Loucy (cell line): ENCODE measurements at regions not wholly inside any gene's neighbourhood (a gene's known extent, or its start where the extent isn't known, plus 50 kb on each side); places are given as distances from the start of the nearest gene placed in this dataset.

ENCODE experiments used
- H2AFZ ChIP-seq: fragments of 200-600 bp; sonication (generic); 2 replicates; pipeline ENCODE4 v1.6.0; 2016; ENCODE audit warnings: antibody characterized with exemption, mild to moderate bottlenecking, low read length, moderate library complexity
- H3F3A ChIP-seq: fragments of 200-600 bp; 2 replicates; pipeline ENCODE4 v1.6.0; 2016; ENCODE audit warnings: antibody characterized with exemption, low read depth, mild to moderate bottlenecking
- H3K27me3 ChIP-seq: fragments of 200-600 bp; sonication (generic); 2 replicates; pipeline ENCODE4 v1.6.1; 2014; ENCODE audit warnings: low read length, mild to moderate bottlenecking; ENCODE audit not compliant: insufficient read depth, poor library complexity, severe bottlenecking
- H3K36me3 ChIP-seq: fragments of 200-600 bp; sonication (generic); 2 replicates; pipeline ENCODE4 v1.6.1; 2016; ENCODE audit warnings: low read length; ENCODE audit not compliant: insufficient read depth
- H3K4me1 ChIP-seq: fragments of 200-600 bp; sonication (generic); 2 replicates; pipeline ENCODE4 v1.5.1; 2014; ENCODE audit warnings: low read length, mild to moderate bottlenecking; ENCODE audit not compliant: insufficient read depth, poor library complexity, severe bottlenecking
- H3K4me2 ChIP-seq: fragments of 200-600 bp; sonication (generic); 2 replicates; pipeline ENCODE4 v1.6.0; 2014; ENCODE audit warnings: antibody characterized with exemption, low read length, low read depth, mild to moderate bottlenecking; ENCODE audit not compliant: poor library complexity, severe bottlenecking
- H3K4me3 ChIP-seq: fragments of 200-600 bp; sonication (generic); 2 replicates; pipeline ENCODE4 v1.5.1; 2014; ENCODE audit warnings: low read length, mild to moderate bottlenecking, mixed read lengths; ENCODE audit not compliant: poor library complexity, severe bottlenecking
- H3K79me2 ChIP-seq: fragments of 200-600 bp; sonication (generic); 2 replicates; pipeline ENCODE4 v1.6.1; 2014; ENCODE audit warnings: low read length; ENCODE audit not compliant: insufficient read depth
- H3K9ac ChIP-seq: fragments of 200-600 bp; sonication (generic); 2 replicates; pipeline ENCODE4 v1.6.0; 2014; ENCODE audit warnings: mild to moderate bottlenecking, low read depth, low read length, moderate library complexity; ENCODE audit not compliant: poor library complexity, severe bottlenecking
- H3K9me2 ChIP-seq: fragments of 200-600 bp; sonication (generic); replicated peaks from 2 replicates; pipeline ENCODE4 v1.6.1; 2016; ENCODE audit warnings: low read depth, low read length, mixed read lengths
- H3K9me3 ChIP-seq: fragments of 200-600 bp; sonication (generic); 2 replicates; pipeline ENCODE4 v1.6.1; 2014; ENCODE audit warnings: mild to moderate bottlenecking, antibody characterized with exemption, low read length, low read depth; ENCODE audit not compliant: insufficient read depth
- H4K20me1 ChIP-seq: fragments of 200-600 bp; sonication (generic); 2 replicates; pipeline ENCODE4 v1.6.0; 2014; ENCODE audit warnings: antibody characterized with exemption, low read length, mild to moderate bottlenecking; ENCODE audit not compliant: insufficient read depth, poor library complexity, severe bottlenecking
- EZH2phosphoT487 ChIP-seq: fragments of 200-600 bp; IDR thresholded peaks from 2 replicates; pipeline ENCODE4 v1.6.1; 2018; ENCODE audit warnings: antibody characterized with exemption, mild to moderate bottlenecking, moderate library complexity, borderline replicate concordance
- TF ChIP-seq, protein P1 (sequence below): fragments of 200-600 bp; sonication (generic); conservative IDR thresholded peaks from 2 replicates; pipeline ENCODE4 v1.5.1; 2014; ENCODE audit warnings: mild to moderate bottlenecking, antibody characterized with exemption, low read length

DNA sequence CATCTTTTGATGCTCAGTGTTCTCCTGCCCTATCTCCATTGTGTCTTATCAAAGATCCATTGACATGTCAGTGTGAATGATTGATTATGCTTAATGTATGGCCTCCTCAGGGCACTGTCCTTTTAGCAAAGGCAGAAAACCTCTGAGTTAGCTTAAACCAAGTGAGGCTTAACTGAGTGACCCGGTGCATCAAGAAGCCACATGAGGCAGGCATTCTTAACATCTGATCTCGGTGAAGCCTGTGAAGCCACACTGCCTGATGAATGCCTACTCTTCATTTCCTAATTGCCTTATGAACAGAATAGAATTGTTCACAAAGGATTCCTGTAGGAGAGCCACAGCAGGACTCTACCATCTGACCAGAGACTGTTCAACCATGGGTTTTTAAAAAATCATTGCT is 168.1 kb upstream of the SOX21 start:
- Histone ChIP-seq H3K4me2 (no peak overlapping the region), H3K9me3 (no peaks in the 10 kb centered on the region), H3K36me3 (no peaks in the 10 kb centered on the region), H3K4me1 (no peaks in the 10 kb centered on the region), H3K79me2 (no peaks in the 10 kb centered on the region), H3K27me3 (no peaks in the 10 kb centered on the region), H3F3A (no peaks in the 10 kb centered on the region), H4K20me1 (no peaks in the 10 kb centered on the region), H2AFZ (no peak overlapping the region), H3K9me2 (no peaks in the 10 kb centered on the region), H3K9ac (no peak overlapping the region), H3K4me3 (no peak overlapping the region)
- TF ChIP-seq EZH2phosphoT487 = no peak
- TF ChIP-seq, protein P1, sequence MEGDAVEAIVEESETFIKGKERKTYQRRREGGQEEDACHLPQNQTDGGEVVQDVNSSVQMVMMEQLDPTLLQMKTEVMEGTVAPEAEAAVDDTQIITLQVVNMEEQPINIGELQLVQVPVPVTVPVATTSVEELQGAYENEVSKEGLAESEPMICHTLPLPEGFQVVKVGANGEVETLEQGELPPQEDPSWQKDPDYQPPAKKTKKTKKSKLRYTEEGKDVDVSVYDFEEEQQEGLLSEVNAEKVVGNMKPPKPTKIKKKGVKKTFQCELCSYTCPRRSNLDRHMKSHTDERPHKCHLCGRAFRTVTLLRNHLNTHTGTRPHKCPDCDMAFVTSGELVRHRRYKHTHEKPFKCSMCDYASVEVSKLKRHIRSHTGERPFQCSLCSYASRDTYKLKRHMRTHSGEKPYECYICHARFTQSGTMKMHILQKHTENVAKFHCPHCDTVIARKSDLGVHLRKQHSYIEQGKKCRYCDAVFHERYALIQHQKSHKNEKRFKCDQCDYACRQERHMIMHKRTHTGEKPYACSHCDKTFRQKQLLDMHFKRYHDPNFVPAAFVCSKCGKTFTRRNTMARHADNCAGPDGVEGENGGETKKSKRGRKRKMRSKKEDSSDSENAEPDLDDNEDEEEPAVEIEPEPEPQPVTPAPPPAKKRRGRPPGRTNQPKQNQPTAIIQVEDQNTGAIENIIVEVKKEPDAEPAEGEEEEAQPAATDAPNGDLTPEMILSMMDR = no peak

DNA sequence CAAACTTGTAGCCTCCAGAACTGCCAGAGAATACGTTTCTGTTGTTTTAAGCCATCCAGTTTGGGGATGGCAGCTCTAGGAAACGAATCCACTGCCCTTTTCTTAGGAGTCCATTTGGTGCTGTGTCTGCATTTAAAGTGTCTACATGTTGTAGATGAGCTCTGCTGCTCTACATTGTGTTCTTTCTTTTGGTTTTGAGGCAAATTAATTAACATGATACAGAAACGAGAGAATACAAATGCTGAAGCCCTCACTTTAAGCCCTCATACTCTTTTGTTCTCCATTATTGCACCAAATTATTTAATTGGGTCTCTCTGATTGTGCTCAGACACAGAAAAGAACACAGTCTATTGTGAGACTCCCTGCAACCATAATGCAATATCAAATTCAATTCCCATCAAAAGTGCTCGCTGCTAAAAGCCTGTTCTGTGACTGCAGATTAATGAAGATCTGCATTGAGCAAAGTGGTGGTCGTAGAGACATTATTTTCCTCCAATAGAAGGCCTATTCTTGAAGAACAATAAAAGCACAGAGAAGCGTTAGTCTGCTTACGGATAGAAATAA is 166.3 kb upstream of the SOX21 start:
- H3K9me2 ChIP-seq = no peaks in the 10 kb centered on the region
- H3K4me2 ChIP-seq = no peak overlapping the region
- H3K4me3 ChIP-seq = no peak overlapping the region
- H4K20me1 ChIP-seq = no peaks in the 10 kb centered on the region
- H3K4me1 ChIP-seq = no peaks in the 10 kb centered on the region
- no peak for TF ChIP-seq EZH2phosphoT487
- no peak overlapping the region for H2AFZ ChIP-seq
- H3F3A ChIP-seq = no peaks in the 10 kb centered on the region
- no peaks in the 10 kb centered on the region for H3K36me3 ChIP-seq
- H3K9ac ChIP-seq = no peak overlapping the region
- no peaks in the 10 kb centered on the region for H3K9me3 ChIP-seq
- no peaks in the 10 kb centered on the region for H3K27me3 ChIP-seq
- H3K79me2 ChIP-seq = no peaks in the 10 kb centered on the region

DNA sequence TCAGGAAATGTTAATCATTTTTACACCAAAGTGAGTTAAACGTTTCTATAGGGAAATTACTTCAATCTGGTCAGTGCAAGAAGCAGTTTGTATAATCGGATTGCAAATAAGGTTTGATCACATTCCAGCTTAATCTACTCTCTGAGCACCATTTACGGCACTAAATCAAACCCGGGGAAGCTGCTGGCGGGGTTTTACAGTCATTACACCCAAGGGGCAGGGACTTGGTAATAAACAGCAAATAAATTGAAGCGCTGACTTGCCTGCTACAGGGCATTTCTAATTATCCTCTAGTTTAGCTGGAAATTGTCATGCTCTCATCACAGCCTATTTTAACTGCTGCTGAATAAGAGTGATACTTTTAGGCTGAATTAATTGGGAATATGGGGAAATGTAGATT is 152.1 kb upstream of the SOX21 start:
- Histone ChIP-seq H2AFZ (no peak overlapping the region), H3K4me2 (no peak overlapping the region), H3K9me2 (no peaks in the 10 kb centered on the region), H3K9ac (no peak overlapping the region), H3K4me3 (no peak overlapping the region), H3K4me1 (no peaks in the 10 kb centered on the region), H3K9me3 (no peaks in the 10 kb centered on the region), H3F3A (no peaks in the 10 kb centered on the region), H3K36me3 (no peaks in the 10 kb centered on the region), H3K79me2 (no peaks in the 10 kb centered on the region), H3K27me3 (no peaks in the 10 kb centered on the region), H4K20me1 (no peaks in the 10 kb centered on the region)
- TF ChIP-seq EZH2phosphoT487 = no peak
- TF ChIP-seq, protein P1 = no peak

DNA sequence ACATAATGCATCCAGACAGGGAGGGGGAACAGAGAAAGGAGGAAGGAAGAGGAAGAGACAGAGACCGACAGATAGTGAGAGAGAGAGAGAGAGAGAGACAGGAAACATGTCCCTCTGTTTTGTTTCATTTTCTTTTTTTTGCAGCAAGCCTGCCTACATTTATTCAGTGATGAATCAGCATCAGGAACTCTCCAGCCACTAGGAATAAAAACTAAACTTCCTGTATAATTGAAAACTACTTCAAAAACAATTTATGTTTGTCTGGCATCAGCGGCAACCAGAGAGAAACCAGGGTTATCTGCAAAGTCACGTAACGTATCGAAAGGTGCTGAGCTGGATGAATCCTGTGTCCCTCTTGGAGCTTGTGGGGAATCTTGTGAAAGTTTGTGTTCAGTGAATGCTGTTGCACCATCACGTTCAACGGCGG is 148.6 kb upstream of the SOX21 start:
- Histone ChIP-seq H3K9ac (peak overlapping the region; percentile 33), H4K20me1 (no peaks in the 10 kb centered on the region), H3K27me3 (no peaks in the 10 kb centered on the region), H3F3A (no peaks in the 10 kb centered on the region), H3K4me3 (peak overlapping the region; percentile 71), H3K36me3 (no peaks in the 10 kb centered on the region), H3K9me2 (no peaks in the 10 kb centered on the region), H2AFZ (peak overlapping the region; percentile 89), H3K4me1 (no peaks in the 10 kb centered on the region), H3K4me2 (peak overlapping the region; percentile 64), H3K79me2 (no peaks in the 10 kb centered on the region), H3K9me3 (no peaks in the 10 kb centered on the region)
- TF ChIP-seq, protein P1 = no peak
- no peak for TF ChIP-seq EZH2phosphoT487
